AG04449 (cell line): ENCODE measurements at regions not wholly inside any gene's neighbourhood (a gene's known extent, or its start where the extent isn't known, plus 50 kb on each side); places are given as distances from the start of the nearest gene placed in this dataset.

Experiments
- CTCF ChIA-PET: fragments of 350-600 bp; formaldehyde crosslinking; extraction: SDS; loops from one replicate; lab custom pipeline; 2021; ENCODE audit warnings: antibody characterized with exemption; lab: Yijun Ruan, JAX
- POLR2A ChIA-PET: fragments of 400-600, 350-600 bp; formaldehyde crosslinking; extraction: SDS; loops from one replicate; lab custom pipeline; 2020; ENCODE audit warnings: antibody characterized with exemption, inconsistent platforms; lab: Yijun Ruan, JAX
- DNase-seq: peaks from one replicate; pipeline ENCODE4 v3.0.0-alpha.2; 2010; ENCODE audit warnings: low read depth, low spot score
- H3K4me3 ChIP-seq: 2 replicates; pipeline ENCODE4 v1.5.1; 2011; ENCODE audit warnings: low read depth, mild to moderate bottlenecking, control low read depth, low read length
- TF ChIP-seq, protein P1 (sequence below): IDR thresholded peaks from one replicate; pipeline ENCODE4 v1.5.1; 2011; ENCODE audit warnings: mild to moderate bottlenecking, moderate library complexity, low read length, control low read depth, inconsistent platforms; ENCODE audit not compliant: insufficient read depth; ENCODE audit errors: missing control alignments

DNA sequence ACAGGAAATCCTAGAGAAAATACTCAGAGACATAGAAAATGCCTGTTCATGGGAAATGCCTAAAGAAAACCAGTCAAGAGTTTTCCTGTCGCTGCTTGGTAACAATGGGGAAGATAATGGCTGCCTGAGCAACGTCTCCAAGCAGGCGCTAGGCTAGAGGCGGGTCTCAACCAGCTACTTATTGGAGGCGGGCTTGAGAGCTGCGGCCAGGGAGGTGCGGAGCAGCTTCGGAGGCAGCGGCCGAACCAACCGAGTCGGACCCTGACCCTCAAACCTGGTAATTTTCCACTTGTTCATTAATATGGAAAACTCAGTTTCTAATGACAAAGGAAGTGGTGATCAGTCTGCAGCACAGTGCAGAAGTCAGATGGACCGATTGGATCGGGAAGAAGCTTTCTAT is 173.1 kb downstream of the DTWD1 start:
- H3K4me3 ChIP-seq: no peak overlapping the region
- DNase-seq: no peak
- TF ChIP-seq, protein P1, sequence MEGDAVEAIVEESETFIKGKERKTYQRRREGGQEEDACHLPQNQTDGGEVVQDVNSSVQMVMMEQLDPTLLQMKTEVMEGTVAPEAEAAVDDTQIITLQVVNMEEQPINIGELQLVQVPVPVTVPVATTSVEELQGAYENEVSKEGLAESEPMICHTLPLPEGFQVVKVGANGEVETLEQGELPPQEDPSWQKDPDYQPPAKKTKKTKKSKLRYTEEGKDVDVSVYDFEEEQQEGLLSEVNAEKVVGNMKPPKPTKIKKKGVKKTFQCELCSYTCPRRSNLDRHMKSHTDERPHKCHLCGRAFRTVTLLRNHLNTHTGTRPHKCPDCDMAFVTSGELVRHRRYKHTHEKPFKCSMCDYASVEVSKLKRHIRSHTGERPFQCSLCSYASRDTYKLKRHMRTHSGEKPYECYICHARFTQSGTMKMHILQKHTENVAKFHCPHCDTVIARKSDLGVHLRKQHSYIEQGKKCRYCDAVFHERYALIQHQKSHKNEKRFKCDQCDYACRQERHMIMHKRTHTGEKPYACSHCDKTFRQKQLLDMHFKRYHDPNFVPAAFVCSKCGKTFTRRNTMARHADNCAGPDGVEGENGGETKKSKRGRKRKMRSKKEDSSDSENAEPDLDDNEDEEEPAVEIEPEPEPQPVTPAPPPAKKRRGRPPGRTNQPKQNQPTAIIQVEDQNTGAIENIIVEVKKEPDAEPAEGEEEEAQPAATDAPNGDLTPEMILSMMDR: no peak
- ChIA-PET POLR2A (no interaction called here), CTCF (no interaction called here)

- TF ChIP-seq, protein P1: no peak
- ChIA-PET CTCF (no interaction called here), POLR2A (no interaction called here)
- DNase-seq: no peak
- no peak overlapping the region for H3K4me3 ChIP-seq
Observed at GRCh38 chr15:49801796-49802195, 180.9 kb downstream of the DTWD1 start.
